ENCODE measurements at regions not wholly inside any gene's neighbourhood (a gene's known extent, or its start where the extent isn't known, plus 50 kb on each side); places are given as distances from the start of the nearest gene placed in this dataset.
"Not testable (repeated sequence)": the region's sequence is repeated elsewhere in the genome, so short reads cannot be mapped to it uniquely, and the experiment has no call there.

DNA sequence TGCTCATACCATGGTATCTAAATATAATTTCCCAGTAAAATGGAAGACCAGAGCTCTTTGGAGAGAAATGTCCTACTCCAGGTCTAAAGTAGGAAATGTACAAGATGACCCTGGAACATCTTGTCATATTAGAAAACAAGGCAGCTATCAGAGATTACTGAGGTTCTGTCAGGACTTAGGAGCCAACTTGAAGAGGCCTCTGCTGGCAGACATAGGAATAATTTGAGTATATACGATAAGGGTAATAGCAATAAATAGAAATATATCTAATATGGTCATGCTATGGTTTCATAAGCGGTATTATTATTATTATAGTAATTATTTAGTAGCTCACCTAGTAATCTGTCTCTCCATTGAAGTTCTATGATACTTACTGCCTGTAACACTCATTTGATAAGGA lies 224.2 kb downstream of the SOX2 start:
- no peaks in the 10 kb centered on the region for H3K9me3 Mint-ChIP-seq

GRCh38 chr3:181936774-181937173 lies 225.0 kb downstream of the SOX2 start:
- H3K36me3 Mint-ChIP-seq (ENCODE audit: low read depth) = no peaks in the 10 kb centered on the region
- H3K27ac Mint-ChIP-seq = no peak overlapping the region
- H3K27me3 Mint-ChIP-seq (ENCODE audit: low read depth) = no peaks in the 10 kb centered on the region
- TF ChIP-seq CTCF (IDR thresholded peaks at IDR 0.05; ENCODE audit: unreplicated experiment in 3 of 3) = no peak
- H3K4me1 Mint-ChIP-seq = peaks cover 10% of the 10 kb centered on the region
- H3K9me3 Mint-ChIP-seq = no peaks in the 10 kb centered on the region
- no peak overlapping the region for H3K4me3 Mint-ChIP-seq

More for the DNA sequence above, 224.2 kb downstream of the SOX2 start:
- H3K27me3 Mint-ChIP-seq (ENCODE audit: low read depth) = no peaks in the 10 kb centered on the region
- no peak overlapping the region for H3K27ac Mint-ChIP-seq
- H3K4me3 Mint-ChIP-seq = no peak overlapping the region
- TF ChIP-seq CTCF (IDR thresholded peaks at IDR 0.05; ENCODE audit: unreplicated experiment in 3 of 3) = no peak
- no peaks in the 10 kb centered on the region for H3K36me3 Mint-ChIP-seq (ENCODE audit: low read depth)
- H3K4me1 Mint-ChIP-seq = peaks cover under 1% of the 10 kb centered on the region

DNA sequence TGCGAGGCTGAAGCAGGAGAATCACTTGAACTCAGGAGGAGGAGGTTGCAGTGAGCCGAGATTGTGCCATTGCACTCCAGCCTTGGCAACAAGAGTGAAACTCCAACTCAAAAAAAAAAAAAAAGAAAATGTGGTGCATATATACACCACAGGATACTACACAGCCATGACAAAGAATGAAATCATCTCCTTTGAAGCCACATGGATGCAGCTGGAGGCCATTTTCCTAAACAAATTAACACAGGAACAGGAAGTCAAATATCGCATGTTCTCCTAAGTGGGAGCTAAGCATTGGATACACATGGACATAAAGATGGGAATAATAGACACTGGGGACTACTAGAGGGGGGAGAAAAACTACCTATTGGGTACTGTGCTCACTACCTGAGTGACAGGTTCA lies 226.9 kb downstream of the SOX2 start:
- H3K4me1 Mint-ChIP-seq = peaks cover 17% of the 10 kb centered on the region
- not testable (repeated sequence) for H3K9me3 Mint-ChIP-seq; H3K4me3 Mint-ChIP-seq; H3K36me3 Mint-ChIP-seq (ENCODE audit: low read depth); H3K27me3 Mint-ChIP-seq (ENCODE audit: low read depth); H3K27ac Mint-ChIP-seq

DNA sequence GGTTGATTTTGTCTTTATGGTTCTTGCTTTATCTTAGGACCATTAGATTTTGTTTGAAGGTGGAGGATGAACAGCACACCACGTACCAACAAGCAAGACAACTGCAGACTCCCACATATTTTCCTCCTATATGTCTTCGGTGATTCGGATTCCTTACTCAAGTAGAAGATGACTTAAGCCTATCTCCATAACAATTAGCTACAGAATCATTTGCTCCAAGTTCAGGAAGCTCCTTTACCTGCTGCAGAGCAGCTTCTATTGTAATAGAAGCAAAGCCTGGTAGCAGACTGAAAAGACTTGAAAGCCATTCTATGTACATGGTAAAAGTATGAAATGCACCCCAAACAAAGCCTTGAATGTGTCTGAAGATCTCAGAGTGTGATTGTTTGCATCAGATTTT lies 229.0 kb downstream of the SOX2 start:
- H3K4me1 Mint-ChIP-seq = peaks cover 17% of the 10 kb centered on the region
- H3K27me3 Mint-ChIP-seq (ENCODE audit: low read depth) = no peaks in the 10 kb centered on the region
- no peak for TF ChIP-seq CTCF (IDR thresholded peaks at IDR 0.05; ENCODE audit: unreplicated experiment in 3 of 3)
- H3K36me3 Mint-ChIP-seq (ENCODE audit: low read depth) = no peaks in the 10 kb centered on the region
- H3K9me3 Mint-ChIP-seq = no peaks in the 10 kb centered on the region
- no peak overlapping the region for H3K4me3 Mint-ChIP-seq
- H3K27ac Mint-ChIP-seq = no peak overlapping the region

GRCh38 chr3:181941250-181941649 lies 229.5 kb downstream of the SOX2 start:
- no peak for TF ChIP-seq CTCF (IDR thresholded peaks at IDR 0.05; ENCODE audit: unreplicated experiment in 3 of 3)
- no peaks in the 10 kb centered on the region for H3K27me3 Mint-ChIP-seq (ENCODE audit: low read depth)
- H3K4me1 Mint-ChIP-seq = peaks cover 17% of the 10 kb centered on the region
- no peaks in the 10 kb centered on the region for H3K36me3 Mint-ChIP-seq (ENCODE audit: low read depth)
- no peaks in the 10 kb centered on the region for H3K9me3 Mint-ChIP-seq
- no peak overlapping the region for H3K4me3 Mint-ChIP-seq
- no peak overlapping the region for H3K27ac Mint-ChIP-seq

DNA sequence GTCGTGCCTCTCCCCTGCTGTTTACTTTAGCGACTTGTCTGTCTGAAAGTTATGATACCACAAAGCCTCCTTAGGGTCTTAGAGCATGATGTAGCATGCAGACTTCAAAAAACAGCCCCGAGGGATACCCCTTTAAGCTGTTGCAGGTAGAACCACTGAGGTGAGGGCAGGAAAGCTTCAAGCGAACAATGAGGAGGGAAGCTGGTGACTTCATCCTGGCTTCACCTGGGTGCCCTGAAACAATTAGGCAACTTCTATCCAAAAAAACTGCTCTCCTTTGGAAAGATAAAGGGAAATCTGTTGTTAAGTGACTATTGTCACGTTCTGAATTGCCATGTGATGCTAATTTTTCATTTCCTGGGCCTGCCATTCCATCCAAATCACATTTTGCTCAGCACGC lies 231.6 kb downstream of the SOX2 start:
- H3K9me3 Mint-ChIP-seq = no peaks in the 10 kb centered on the region
- H3K4me3 Mint-ChIP-seq = no peak overlapping the region
- peaks cover 17% of the 10 kb centered on the region for H3K4me1 Mint-ChIP-seq
- TF ChIP-seq CTCF (IDR thresholded peaks at IDR 0.05; ENCODE audit: unreplicated experiment in 3 of 3) = no peak
- H3K27me3 Mint-ChIP-seq (ENCODE audit: low read depth) = no peaks in the 10 kb centered on the region
- H3K27ac Mint-ChIP-seq = no peak overlapping the region
- H3K36me3 Mint-ChIP-seq (ENCODE audit: low read depth) = no peaks in the 10 kb centered on the region
